Transverse colon (tissue), 4 donors: ENCODE measurements at regions not wholly inside any gene's neighbourhood (a gene's known extent, or its start where the extent isn't known, plus 50 kb on each side); places are given as distances from the start of the nearest gene placed in this dataset.

Experiments
- DNase-seq: peaks from one replicate; pipeline ENCODE4 v3.0.0-alpha.2; 2019
- H3K27ac ChIP-seq, 4 donors: fragments of 200-600 bp; sonication (generic); 2 replicates each; pipeline ENCODE4 v1.5.1; 2016 to 2018; ENCODE audit warnings: inconsistent platforms in 4 of 4
- H3K27me3 ChIP-seq: fragments of 200-600 bp; sonication (generic); 2 replicates; pipeline ENCODE4 v1.5.1; 2017; ENCODE audit warnings: inconsistent platforms
- H3K36me3 ChIP-seq, 4 donors: fragments of 200-600 bp; sonication (generic); 2 replicates each; pipeline ENCODE4 v1.5.1; 2017 to 2019; ENCODE audit warnings: inconsistent platforms in 4 of 4
- H3K4me1 ChIP-seq, 4 donors: fragments of 200-600 bp; sonication (generic); 2 replicates each; pipeline ENCODE4 v1.5.1; 2017 to 2020; ENCODE audit warnings: inconsistent platforms in 4 of 4
- H3K4me3 ChIP-seq, 4 donors: fragments of 200-600 bp; sonication (generic); 1 replicate in 1 of 4; 2 replicates in 3 of 4; pipeline versions ENCODE4 v1.5.1 to v1.6.1; 2017 to 2019; ENCODE audit warnings: inconsistent platforms in 4 of 4
- H3K9me3 ChIP-seq, 2 donors: fragments of 200-600 bp; sonication (generic); 2 replicates each; pipeline ENCODE4 v1.5.1; 2017 to 2019; ENCODE audit warnings: inconsistent platforms in 2 of 2
- EP300 ChIP-seq: sonication (generic); formaldehyde crosslinking; IDR thresholded peaks from one replicate; pipeline ENCODE4 v1.6.1; 2017; ENCODE audit warnings: antibody characterized with exemption, low read depth
- POLR2A ChIP-seq: fragments of 450-650 bp; IDR thresholded peaks from one replicate; pipeline ENCODE4 v1.6.1; 2016; ENCODE audit warnings: antibody characterized with exemption, mild to moderate bottlenecking, moderate library complexity
- POLR2AphosphoS5 ChIP-seq, 3 donors: sonication (generic); formaldehyde crosslinking; IDR thresholded peaks; one replicate each; pipeline ENCODE4 v1.6.1; 2016; ENCODE audit warnings: antibody characterized with exemption in 3 of 3
- WGBS, 2 donors: methylation state at CpG; one replicate each; pipeline ENCODE4 v1.1.5; 2018; ENCODE audit warnings: low coverage in 1 of 2; 5-methylcytosine and 5-hydroxymethylcytosine counted together
- in situ Hi-C, 4 donors: fragments of 200-750 bp; cut with MboI; loops; one replicate each; pipeline versions ENCODE4 v1.15.0 to v1.15.1; 2017; ENCODE audit warnings: low sequenced_read_pairs in 3 of 4, low pct_ligation_motif_present in 1 of 4, low pct_unique_long_range_greater_than_20kb in 1 of 4
- intact Hi-C: fragments of 100-400 bp; cut with DNase I; formaldehyde crosslinking; loops from one replicate; pipeline ENCODE4 v1.15.1; 2023; ENCODE audit warnings: low total_unique reads
- TF ChIP-seq, protein P1 (sequence below), 5 experiments: fragments of 200-600 bp in 3 of 5; fragments of 450-650 bp in 2 of 5; sonication (generic) in 3 of 5; IDR thresholded peaks; 1 replicate in 2 of 5; 2 replicates in 3 of 5; pipeline ENCODE4 v1.5.1; 2016 to 2017; ENCODE audit warnings: antibody characterized with exemption in 5 of 5, inconsistent platforms in 3 of 5, mild to moderate bottlenecking in 2 of 5, moderate library complexity in 1 of 5

DNA sequence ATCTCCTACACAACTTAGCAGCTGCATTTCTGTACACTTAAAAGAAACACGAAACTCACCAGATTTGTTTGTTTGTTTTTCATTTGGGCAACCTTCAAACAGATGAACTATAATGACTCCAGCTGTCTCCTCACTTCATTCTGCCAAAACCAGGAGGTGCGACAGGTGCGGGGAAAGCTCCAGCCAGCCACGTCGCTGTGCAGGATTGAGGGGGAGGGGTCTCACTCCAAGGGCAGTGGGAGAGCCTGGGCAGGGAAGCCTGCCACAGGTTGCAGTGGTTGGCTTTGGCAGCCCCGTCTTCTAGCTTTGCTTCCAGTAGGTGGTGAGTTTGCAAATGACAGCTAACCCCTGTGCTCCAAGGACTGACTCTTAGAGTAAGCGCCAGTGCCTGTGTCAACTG lies 215.8 kb downstream of the CEMIP2 start:
- intact Hi-C loops (no loop called here), in situ Hi-C loops (no loop called here)
- Histone ChIP-seq H3K27me3 (peaks cover 17% of the 10 kb centered on the region), H3K36me3 (no peaks in the 10 kb centered on the region), H3K27ac (no peak overlapping the region), H3K4me3 (no peak overlapping the region), H3K4me1 (no peaks in the 10 kb centered on the region), H3K9me3 (no peaks in the 10 kb centered on the region)
- TF ChIP-seq POLR2A (no peak), EP300 (no peak), POLR2AphosphoS5 (IDR thresholded peaks at IDR 0.05) (no peak)
- TF ChIP-seq, protein P1, sequence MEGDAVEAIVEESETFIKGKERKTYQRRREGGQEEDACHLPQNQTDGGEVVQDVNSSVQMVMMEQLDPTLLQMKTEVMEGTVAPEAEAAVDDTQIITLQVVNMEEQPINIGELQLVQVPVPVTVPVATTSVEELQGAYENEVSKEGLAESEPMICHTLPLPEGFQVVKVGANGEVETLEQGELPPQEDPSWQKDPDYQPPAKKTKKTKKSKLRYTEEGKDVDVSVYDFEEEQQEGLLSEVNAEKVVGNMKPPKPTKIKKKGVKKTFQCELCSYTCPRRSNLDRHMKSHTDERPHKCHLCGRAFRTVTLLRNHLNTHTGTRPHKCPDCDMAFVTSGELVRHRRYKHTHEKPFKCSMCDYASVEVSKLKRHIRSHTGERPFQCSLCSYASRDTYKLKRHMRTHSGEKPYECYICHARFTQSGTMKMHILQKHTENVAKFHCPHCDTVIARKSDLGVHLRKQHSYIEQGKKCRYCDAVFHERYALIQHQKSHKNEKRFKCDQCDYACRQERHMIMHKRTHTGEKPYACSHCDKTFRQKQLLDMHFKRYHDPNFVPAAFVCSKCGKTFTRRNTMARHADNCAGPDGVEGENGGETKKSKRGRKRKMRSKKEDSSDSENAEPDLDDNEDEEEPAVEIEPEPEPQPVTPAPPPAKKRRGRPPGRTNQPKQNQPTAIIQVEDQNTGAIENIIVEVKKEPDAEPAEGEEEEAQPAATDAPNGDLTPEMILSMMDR (IDR thresholded peaks at IDR 0.05) = no peak
- WGBS, 2 donors = 14 to 22% methylated on average over 1 to 7 of the region's 7 CpGs
- no peak for DNase-seq

- 42 to 61% methylated on average over 2 of the region's 2 CpGs for whole genome bisulfite sequencing, 2 donors
- TF ChIP-seq, protein P1 (IDR thresholded peaks at IDR 0.05) = no peak
- no peak for TF ChIP-seq POLR2AphosphoS5 (IDR thresholded peaks at IDR 0.05)
- TF ChIP-seq EP300 = no peak
- no peak for TF ChIP-seq POLR2A
- Histone ChIP-seq H3K27ac (no peak overlapping the region), H3K4me3 (no peak overlapping the region), H3K27me3 (peaks cover 17% of the 10 kb centered on the region), H3K9me3 (no peaks in the 10 kb centered on the region), H3K36me3 (no peaks in the 10 kb centered on the region), H3K4me1 (no peaks in the 10 kb centered on the region)
- in situ Hi-C loops (no loop called here), intact Hi-C loops (no loop called here)
- no peak for DNase-seq
Measured at GRCh38 chr9:71549023-71549422, 219.3 kb downstream of the CEMIP2 start.

DNA sequence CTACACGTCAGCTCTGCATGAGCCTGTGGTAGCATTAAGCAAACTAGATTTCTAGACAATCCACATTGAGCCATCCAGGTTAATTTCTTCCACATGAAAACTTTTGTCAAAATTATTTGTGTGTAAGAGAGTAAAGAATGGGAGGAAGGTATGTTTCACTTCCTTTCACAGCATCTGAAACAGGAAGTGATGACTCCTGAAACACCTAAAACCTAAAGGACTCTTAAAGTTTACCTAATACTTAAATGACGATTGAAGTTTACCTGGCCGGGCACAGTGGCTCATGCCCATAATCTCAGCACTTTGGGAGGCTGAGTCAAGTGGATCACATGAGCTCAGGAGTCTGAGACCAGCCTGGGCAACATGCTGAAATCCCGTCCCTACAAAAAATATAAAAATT lies 223.8 kb downstream of the CEMIP2 start:
- intact Hi-C loops (no loop called here), in situ Hi-C loops (no loop called here)
- no peak overlapping the region for H3K27ac ChIP-seq
- H3K27me3 ChIP-seq = no peaks in the 10 kb centered on the region
- H3K4me1 ChIP-seq = no peaks in the 10 kb centered on the region
- no peaks in the 10 kb centered on the region for H3K9me3 ChIP-seq
- TF ChIP-seq POLR2AphosphoS5 (IDR thresholded peaks at IDR 0.05) (no peak), POLR2A (no peak), EP300 (no peak)
- TF ChIP-seq, protein P1 (IDR thresholded peaks at IDR 0.05) = no peak
- no peaks in the 10 kb centered on the region for H3K36me3 ChIP-seq
- no peak overlapping the region for H3K4me3 ChIP-seq
- 83 to 84% methylated on average over 3 to 4 of the region's 4 CpGs for WGBS, 2 donors
- no peak for DNase-seq

DNA sequence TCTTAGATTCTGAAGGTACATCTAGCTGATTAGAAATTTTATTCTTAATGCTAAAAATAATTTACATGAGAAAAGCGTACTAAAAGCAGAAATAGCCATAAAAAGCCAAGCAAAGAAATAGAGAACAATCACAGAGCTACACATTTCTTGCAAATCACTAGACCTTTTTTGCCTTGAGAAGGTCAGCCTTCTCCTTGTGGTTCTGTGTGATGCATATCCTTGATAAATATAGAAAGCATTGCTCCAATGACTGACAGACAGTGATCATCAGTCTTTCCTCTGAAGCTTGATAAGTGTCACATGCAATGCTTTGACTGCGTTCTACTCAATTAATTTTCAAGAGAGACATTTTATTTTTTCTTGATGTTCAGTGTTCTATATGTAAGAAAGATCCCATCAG lies 226.9 kb downstream of the CEMIP2 start:
- 90 to 91% methylated on average over 2 of the region's 2 CpGs for WGBS, 2 donors
- in situ Hi-C loops = no loop called here
- H3K36me3 ChIP-seq = no peaks in the 10 kb centered on the region
- no peaks in the 10 kb centered on the region for H3K4me1 ChIP-seq
- no peak for DNase-seq
- no peak overlapping the region for H3K27ac ChIP-seq
- H3K27me3 ChIP-seq = no peaks in the 10 kb centered on the region
- no peak for TF ChIP-seq EP300
- TF ChIP-seq, protein P1 (IDR thresholded peaks at IDR 0.05) = no peak
- no peak for TF ChIP-seq POLR2AphosphoS5 (IDR thresholded peaks at IDR 0.05)
- no peak for TF ChIP-seq POLR2A
- intact Hi-C loops = no loop called here
- no peaks in the 10 kb centered on the region for H3K9me3 ChIP-seq
- H3K4me3 ChIP-seq = no peak overlapping the region
